Thoracic aorta (tissue), 2 donors: ENCODE measurements at regions not wholly inside any gene's neighbourhood (a gene's known extent, or its start where the extent isn't known, plus 50 kb on each side); places are given as distances from the start of the nearest gene placed in this dataset.
"Not testable (repeated sequence)": the region's sequence is repeated elsewhere in the genome, so short reads cannot be mapped to it uniquely, and the experiment has no call there.

Source experiments
- ATAC-seq: fragments of 150-250 bp; one replicate; pipeline ENCODE4 v1.8.0; 2017; ENCODE audit warnings: low read depth; ENCODE audit not compliant: insufficient number of reproducible peaks, low FRiP score
- DNase-seq: peaks from one replicate; pipeline ENCODE4 v3.0.0-alpha.2; 2020; ENCODE audit warnings: low spot score
- H3K27ac ChIP-seq, 2 donors: fragments of 200-600 bp; sonication (generic); 1 replicate in 1 of 2; 2 replicates in 1 of 2; pipeline ENCODE4 v1.5.1; 2016; ENCODE audit warnings: mild to moderate bottlenecking in 2 of 2, moderate library complexity in 2 of 2
- H3K27me3 ChIP-seq: fragments of 200-600 bp; sonication (generic); replicated peaks from 2 replicates; pipeline ENCODE4 v1.6.0; 2016; ENCODE audit warnings: mild to moderate bottlenecking; ENCODE audit not compliant: insufficient read depth
- H3K36me3 ChIP-seq: fragments of 200-600 bp; sonication (generic); one replicate; pipeline ENCODE4 v1.5.1; 2016
- H3K4me1 ChIP-seq, 2 donors: fragments of 200-600 bp; sonication (generic); 1 replicate in 1 of 2; 2 replicates in 1 of 2; pipeline versions ENCODE4 v1.5.1 to v1.6.0; 2016; ENCODE audit warnings: low read depth in 2 of 2, mild to moderate bottlenecking in 1 of 2; ENCODE audit not compliant: control insufficient read depth in 1 of 2
- H3K4me3 ChIP-seq: fragments of 200-600 bp; sonication (generic); 2 replicates; pipeline ENCODE4 v1.5.1; 2016; ENCODE audit warnings: mild to moderate bottlenecking
- H3K9me3 ChIP-seq: fragments of 200-600 bp; sonication (generic); 2 replicates; pipeline ENCODE4 v1.5.1; 2016
- CTCF ChIP-seq: fragments of 200-600 bp; sonication (generic); IDR thresholded peaks from one replicate; pipeline ENCODE4 v1.5.1; 2019; ENCODE audit warnings: antibody characterized with exemption

GRCh38 chr2:17199741-17200140, 318.5 kb downstream of the RAD51AP2 start:
- no peaks in the 10 kb centered on the region for H3K4me1 ChIP-seq
- no peak for TF ChIP-seq CTCF
- no peaks in the 10 kb centered on the region for H3K9me3 ChIP-seq
- no peak for DNase-seq
- no peaks in the 10 kb centered on the region for H3K27me3 ChIP-seq
- H3K36me3 ChIP-seq, result no peaks in the 10 kb centered on the region
- ATAC-seq, result no peak
- H3K27ac ChIP-seq, result no peak overlapping the region
- H3K4me3 ChIP-seq, result no peak overlapping the region

DNA sequence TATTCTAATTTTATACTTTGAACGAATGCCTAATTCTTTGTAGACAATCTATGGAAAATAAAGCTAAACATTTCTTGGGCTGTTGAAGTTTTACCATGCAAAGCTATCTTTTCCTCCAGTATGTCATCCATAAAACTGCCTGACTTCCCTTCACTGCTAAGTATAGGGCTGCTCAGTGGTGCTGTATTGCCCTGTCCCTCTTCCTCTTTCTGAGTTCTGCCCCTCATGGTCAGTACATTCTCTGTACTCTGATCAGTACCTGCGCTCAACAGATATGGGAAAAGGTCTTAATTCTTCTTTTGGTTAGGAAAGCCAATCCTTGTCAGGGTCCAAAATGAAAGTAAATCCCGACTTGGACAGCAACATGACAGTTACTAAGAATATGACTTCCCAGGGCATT, 321.9 kb downstream of the RAD51AP2 start:
- no peaks in the 10 kb centered on the region for H3K36me3 ChIP-seq
- no peaks in the 10 kb centered on the region for H3K9me3 ChIP-seq
- no peak for TF ChIP-seq CTCF
- no peak overlapping the region for H3K27ac ChIP-seq
- no peaks in the 10 kb centered on the region for H3K27me3 ChIP-seq
- no peak overlapping the region for H3K4me3 ChIP-seq
- no peaks in the 10 kb centered on the region for H3K4me1 ChIP-seq
- DNase-seq (no peak), ATAC-seq (no peak)

DNA sequence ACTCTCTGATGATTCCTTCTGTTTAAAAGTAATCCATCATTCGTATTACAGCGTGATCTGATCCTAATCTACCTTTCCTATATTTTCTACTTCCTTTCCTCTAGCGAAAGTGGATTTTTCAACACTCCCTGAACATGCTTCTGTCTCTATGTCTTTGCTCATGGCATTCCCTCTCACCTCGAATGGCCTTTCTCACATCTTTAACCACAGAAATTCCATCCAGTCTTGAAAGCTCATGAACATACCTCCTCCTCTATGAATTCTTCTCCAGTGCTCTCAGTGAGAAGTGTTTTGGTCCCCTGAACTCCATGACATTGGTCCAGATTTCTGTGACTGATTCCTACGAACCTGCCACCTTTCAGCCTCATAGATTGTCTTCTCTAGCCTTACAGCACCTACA, 323.2 kb downstream of the RAD51AP2 start:
- Histone ChIP-seq H3K27ac (no peak overlapping the region), H3K27me3 (no peaks in the 10 kb centered on the region), H3K9me3 (no peaks in the 10 kb centered on the region), H3K36me3 (no peaks in the 10 kb centered on the region), H3K4me3 (no peak overlapping the region), H3K4me1 (no peaks in the 10 kb centered on the region)
- DNase-seq, result no peak
- TF ChIP-seq CTCF, result no peak
- ATAC-seq, result no peak

DNA sequence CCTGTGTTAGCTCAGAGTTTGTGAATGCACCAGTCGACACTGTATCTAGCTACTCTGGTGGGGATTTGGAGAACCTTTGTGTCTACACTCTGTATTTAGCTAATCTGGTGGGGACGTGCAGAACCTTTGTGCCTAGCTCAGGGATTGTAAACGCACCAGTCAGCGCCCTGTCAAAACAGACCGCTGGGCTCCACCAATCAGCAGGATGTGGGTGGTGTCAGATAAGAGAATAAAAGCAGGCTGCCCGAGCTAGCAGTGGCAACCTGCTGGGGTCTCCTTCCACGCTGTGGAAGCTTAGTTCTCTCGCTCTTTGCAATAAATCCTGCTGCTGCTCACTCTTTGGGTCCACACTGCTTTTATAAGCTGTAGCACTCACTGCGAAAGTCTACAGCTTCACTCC, 324.2 kb downstream of the RAD51AP2 start:
- ATAC-seq (no peak), DNase-seq (no peak)
- Histone ChIP-seq H3K27ac (no peak overlapping the region), H3K4me1 (no peaks in the 10 kb centered on the region), H3K9me3 (no peaks in the 10 kb centered on the region), H3K36me3 (no peaks in the 10 kb centered on the region), H3K27me3 (no peaks in the 10 kb centered on the region), H3K4me3 (no peak overlapping the region)
- TF ChIP-seq CTCF, result no peak

GRCh38 chr2:17193433-17193890, 324.8 kb downstream of the RAD51AP2 start:
- H3K4me3 ChIP-seq, ATAC-seq, H3K4me1 ChIP-seq, H3K36me3 ChIP-seq, H3K9me3 ChIP-seq, H3K27me3 ChIP-seq, H3K27ac ChIP-seq, DNase-seq: not testable (repeated sequence)

DNA sequence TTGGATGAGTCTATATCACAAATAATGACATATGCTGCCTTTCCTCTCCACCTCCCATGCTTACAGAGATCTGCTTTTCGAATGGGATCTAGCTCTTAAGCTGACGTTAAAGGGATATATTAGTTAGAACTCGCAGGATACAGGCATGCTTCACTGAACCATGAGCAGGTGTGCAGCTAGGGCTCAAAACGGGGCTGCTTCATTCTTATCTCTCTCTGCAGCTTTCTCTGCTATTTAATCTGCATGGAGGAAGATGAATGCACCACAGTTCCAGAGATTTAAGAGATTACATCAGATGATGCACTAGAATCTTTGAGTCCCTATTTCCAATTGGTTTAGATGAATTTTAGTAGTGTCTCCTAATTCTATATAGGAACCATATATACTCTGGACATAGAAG, 327.0 kb downstream of the RAD51AP2 start:
- Histone ChIP-seq H3K4me3 (no peak overlapping the region), H3K9me3 (no peaks in the 10 kb centered on the region), H3K4me1 (no peaks in the 10 kb centered on the region), H3K27me3 (no peaks in the 10 kb centered on the region), H3K27ac (no peak overlapping the region), H3K36me3 (no peaks in the 10 kb centered on the region)
- no peak for TF ChIP-seq CTCF
- DNase-seq, result no peak
- no peak for ATAC-seq
